Loucy (cell line): ENCODE measurements at regions not wholly inside any gene's neighbourhood (a gene's known extent, or its start where the extent isn't known, plus 50 kb on each side); places are given as distances from the start of the nearest gene placed in this dataset.
A peak's percentile ranks its signal among the peaks of the same experiment; 100 is the strongest.

Experiments
- H2AFZ ChIP-seq: fragments of 200-600 bp; sonication (generic); 2 replicates; pipeline ENCODE4 v1.6.0; 2016; ENCODE audit warnings: antibody characterized with exemption, mild to moderate bottlenecking, low read length, moderate library complexity
- H3F3A ChIP-seq: fragments of 200-600 bp; 2 replicates; pipeline ENCODE4 v1.6.0; 2016; ENCODE audit warnings: antibody characterized with exemption, low read depth, mild to moderate bottlenecking
- H3K27me3 ChIP-seq: fragments of 200-600 bp; sonication (generic); 2 replicates; pipeline ENCODE4 v1.6.1; 2014; ENCODE audit warnings: low read length, mild to moderate bottlenecking; ENCODE audit not compliant: insufficient read depth, poor library complexity, severe bottlenecking
- H3K36me3 ChIP-seq: fragments of 200-600 bp; sonication (generic); 2 replicates; pipeline ENCODE4 v1.6.1; 2016; ENCODE audit warnings: low read length; ENCODE audit not compliant: insufficient read depth
- H3K4me1 ChIP-seq: fragments of 200-600 bp; sonication (generic); 2 replicates; pipeline ENCODE4 v1.5.1; 2014; ENCODE audit warnings: low read length, mild to moderate bottlenecking; ENCODE audit not compliant: insufficient read depth, poor library complexity, severe bottlenecking
- H3K4me2 ChIP-seq: fragments of 200-600 bp; sonication (generic); 2 replicates; pipeline ENCODE4 v1.6.0; 2014; ENCODE audit warnings: antibody characterized with exemption, low read length, low read depth, mild to moderate bottlenecking; ENCODE audit not compliant: poor library complexity, severe bottlenecking
- H3K4me3 ChIP-seq: fragments of 200-600 bp; sonication (generic); 2 replicates; pipeline ENCODE4 v1.5.1; 2014; ENCODE audit warnings: low read length, mild to moderate bottlenecking, mixed read lengths; ENCODE audit not compliant: poor library complexity, severe bottlenecking
- H3K79me2 ChIP-seq: fragments of 200-600 bp; sonication (generic); 2 replicates; pipeline ENCODE4 v1.6.1; 2014; ENCODE audit warnings: low read length; ENCODE audit not compliant: insufficient read depth
- H3K9ac ChIP-seq: fragments of 200-600 bp; sonication (generic); 2 replicates; pipeline ENCODE4 v1.6.0; 2014; ENCODE audit warnings: mild to moderate bottlenecking, low read depth, low read length, moderate library complexity; ENCODE audit not compliant: poor library complexity, severe bottlenecking
- H3K9me2 ChIP-seq: fragments of 200-600 bp; sonication (generic); replicated peaks from 2 replicates; pipeline ENCODE4 v1.6.1; 2016; ENCODE audit warnings: low read depth, low read length, mixed read lengths
- H3K9me3 ChIP-seq: fragments of 200-600 bp; sonication (generic); 2 replicates; pipeline ENCODE4 v1.6.1; 2014; ENCODE audit warnings: mild to moderate bottlenecking, antibody characterized with exemption, low read length, low read depth; ENCODE audit not compliant: insufficient read depth
- H4K20me1 ChIP-seq: fragments of 200-600 bp; sonication (generic); 2 replicates; pipeline ENCODE4 v1.6.0; 2014; ENCODE audit warnings: antibody characterized with exemption, low read length, mild to moderate bottlenecking; ENCODE audit not compliant: insufficient read depth, poor library complexity, severe bottlenecking
- EZH2phosphoT487 ChIP-seq: fragments of 200-600 bp; IDR thresholded peaks from 2 replicates; pipeline ENCODE4 v1.6.1; 2018; ENCODE audit warnings: antibody characterized with exemption, mild to moderate bottlenecking, moderate library complexity, borderline replicate concordance
- TF ChIP-seq, protein P1 (sequence below): fragments of 200-600 bp; sonication (generic); conservative IDR thresholded peaks from 2 replicates; pipeline ENCODE4 v1.5.1; 2014; ENCODE audit warnings: mild to moderate bottlenecking, antibody characterized with exemption, low read length

DNA sequence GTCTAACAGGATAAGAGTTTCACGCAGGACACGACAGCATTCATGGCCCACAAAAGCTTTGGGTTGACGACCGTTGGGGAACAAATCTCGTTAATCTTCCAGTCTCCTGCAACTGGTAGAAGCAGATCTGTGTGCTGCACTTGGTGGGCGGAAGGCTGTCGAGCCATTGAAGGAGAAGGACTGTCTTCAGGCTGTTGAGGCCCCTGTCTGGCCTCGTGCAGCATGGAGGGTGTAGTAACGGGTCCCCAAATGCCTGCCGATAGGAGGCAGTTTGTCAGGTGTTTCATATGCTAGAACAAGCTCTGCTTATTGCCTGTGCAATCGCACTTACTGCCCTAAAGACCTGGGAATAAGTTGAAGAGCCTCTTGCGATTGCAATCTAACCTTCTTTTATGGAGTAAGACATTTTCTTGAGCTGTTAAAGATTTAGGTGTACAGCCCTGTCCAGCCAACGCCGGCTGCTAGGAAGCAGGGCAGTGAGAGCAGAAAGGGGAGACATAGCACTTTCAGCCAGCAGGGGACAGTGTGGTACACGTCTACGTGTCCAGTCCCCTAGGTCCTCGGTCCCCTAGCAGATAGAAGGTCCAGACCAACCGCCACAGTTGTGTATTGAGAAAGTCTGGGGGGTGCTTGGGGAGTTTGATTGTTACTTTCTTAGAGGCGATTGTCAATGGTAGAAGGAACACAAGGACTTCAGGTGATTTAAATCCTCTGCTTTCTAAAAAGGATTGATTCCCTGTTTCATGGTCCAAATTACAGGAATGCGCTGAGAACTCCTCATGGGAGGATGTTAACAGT lies 102.3 kb upstream of the TMPRSS2 start:
- TF ChIP-seq EZH2phosphoT487: no peak
- TF ChIP-seq, protein P1, sequence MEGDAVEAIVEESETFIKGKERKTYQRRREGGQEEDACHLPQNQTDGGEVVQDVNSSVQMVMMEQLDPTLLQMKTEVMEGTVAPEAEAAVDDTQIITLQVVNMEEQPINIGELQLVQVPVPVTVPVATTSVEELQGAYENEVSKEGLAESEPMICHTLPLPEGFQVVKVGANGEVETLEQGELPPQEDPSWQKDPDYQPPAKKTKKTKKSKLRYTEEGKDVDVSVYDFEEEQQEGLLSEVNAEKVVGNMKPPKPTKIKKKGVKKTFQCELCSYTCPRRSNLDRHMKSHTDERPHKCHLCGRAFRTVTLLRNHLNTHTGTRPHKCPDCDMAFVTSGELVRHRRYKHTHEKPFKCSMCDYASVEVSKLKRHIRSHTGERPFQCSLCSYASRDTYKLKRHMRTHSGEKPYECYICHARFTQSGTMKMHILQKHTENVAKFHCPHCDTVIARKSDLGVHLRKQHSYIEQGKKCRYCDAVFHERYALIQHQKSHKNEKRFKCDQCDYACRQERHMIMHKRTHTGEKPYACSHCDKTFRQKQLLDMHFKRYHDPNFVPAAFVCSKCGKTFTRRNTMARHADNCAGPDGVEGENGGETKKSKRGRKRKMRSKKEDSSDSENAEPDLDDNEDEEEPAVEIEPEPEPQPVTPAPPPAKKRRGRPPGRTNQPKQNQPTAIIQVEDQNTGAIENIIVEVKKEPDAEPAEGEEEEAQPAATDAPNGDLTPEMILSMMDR: peak; percentile 92
- Histone ChIP-seq H3F3A (no peaks in the 10 kb centered on the region), H3K9ac (no peak overlapping the region), H3K9me3 (no peaks in the 10 kb centered on the region), H3K4me2 (no peak overlapping the region), H3K9me2 (no peaks in the 10 kb centered on the region), H3K4me3 (no peak overlapping the region), H3K4me1 (peaks cover 3% of the 10 kb centered on the region), H2AFZ (no peak overlapping the region), H4K20me1 (no peaks in the 10 kb centered on the region), H3K79me2 (no peaks in the 10 kb centered on the region), H3K27me3 (no peaks in the 10 kb centered on the region), H3K36me3 (no peaks in the 10 kb centered on the region)

DNA sequence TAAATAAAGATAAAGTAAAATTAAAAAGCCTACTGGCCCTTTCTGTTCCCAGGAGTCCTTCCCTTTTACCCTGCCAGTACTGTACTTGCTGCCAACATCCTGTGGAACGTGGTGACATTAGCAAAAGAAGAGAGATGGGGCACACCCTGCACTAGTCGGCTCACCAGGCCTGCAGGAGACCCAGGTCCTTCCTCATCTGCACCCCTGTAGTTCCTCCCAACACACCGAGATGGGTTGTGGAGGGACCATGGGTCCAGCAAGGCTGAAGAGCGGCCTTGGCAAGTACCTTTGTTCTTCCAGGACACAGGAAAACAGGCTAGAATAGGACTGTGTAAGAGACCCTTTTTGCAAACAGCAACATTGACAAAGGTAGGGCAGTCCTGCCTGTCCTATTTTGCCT lies 98.7 kb upstream of the TMPRSS2 start:
- Histone ChIP-seq H3K9me3 (no peaks in the 10 kb centered on the region), H3K9ac (no peak overlapping the region), H4K20me1 (no peaks in the 10 kb centered on the region), H3K27me3 (no peaks in the 10 kb centered on the region), H3K36me3 (no peaks in the 10 kb centered on the region), H3K4me1 (peaks cover 5% of the 10 kb centered on the region), H3K4me2 (no peak overlapping the region), H2AFZ (no peak overlapping the region), H3F3A (no peaks in the 10 kb centered on the region), H3K4me3 (no peak overlapping the region), H3K9me2 (no peaks in the 10 kb centered on the region), H3K79me2 (no peaks in the 10 kb centered on the region)
- no peak for TF ChIP-seq EZH2phosphoT487
- TF ChIP-seq, protein P1: no peak

DNA sequence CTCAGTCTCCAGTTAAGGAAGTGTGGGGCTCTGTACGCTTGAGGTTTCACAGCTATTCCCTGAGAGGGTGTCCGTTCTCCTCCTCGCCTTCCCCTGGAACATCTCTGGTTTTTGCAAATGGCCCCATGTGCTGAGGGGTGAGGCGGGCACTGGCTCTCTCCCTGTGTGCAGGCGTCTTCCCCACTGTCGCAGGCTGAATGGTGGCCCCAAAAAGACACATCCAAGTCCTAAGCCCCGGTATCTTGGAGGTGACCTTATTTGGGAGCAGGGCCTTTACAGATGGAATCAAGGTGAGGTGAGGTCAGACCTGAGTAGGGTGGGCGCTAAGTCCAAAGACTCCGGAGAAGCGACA lies 98.0 kb upstream of the TMPRSS2 start:
- no peaks in the 10 kb centered on the region for H4K20me1 ChIP-seq
- TF ChIP-seq, protein P1: no peak
- no peak for TF ChIP-seq EZH2phosphoT487
- no peak overlapping the region for H3K4me3 ChIP-seq
- H3K4me2 ChIP-seq: no peak overlapping the region
- no peaks in the 10 kb centered on the region for H3F3A ChIP-seq
- H3K9me2 ChIP-seq: no peaks in the 10 kb centered on the region
- no peaks in the 10 kb centered on the region for H3K9me3 ChIP-seq
- H3K79me2 ChIP-seq: no peaks in the 10 kb centered on the region
- no peak overlapping the region for H2AFZ ChIP-seq
- no peaks in the 10 kb centered on the region for H3K27me3 ChIP-seq
- H3K4me1 ChIP-seq: peaks cover 13% of the 10 kb centered on the region
- H3K9ac ChIP-seq: no peak overlapping the region
- no peaks in the 10 kb centered on the region for H3K36me3 ChIP-seq
